ENCODE measurements at regions not wholly inside any gene's neighbourhood (a gene's known extent, or its start where the extent isn't known, plus 50 kb on each side); places are given as distances from the start of the nearest gene placed in this dataset.

DNA sequence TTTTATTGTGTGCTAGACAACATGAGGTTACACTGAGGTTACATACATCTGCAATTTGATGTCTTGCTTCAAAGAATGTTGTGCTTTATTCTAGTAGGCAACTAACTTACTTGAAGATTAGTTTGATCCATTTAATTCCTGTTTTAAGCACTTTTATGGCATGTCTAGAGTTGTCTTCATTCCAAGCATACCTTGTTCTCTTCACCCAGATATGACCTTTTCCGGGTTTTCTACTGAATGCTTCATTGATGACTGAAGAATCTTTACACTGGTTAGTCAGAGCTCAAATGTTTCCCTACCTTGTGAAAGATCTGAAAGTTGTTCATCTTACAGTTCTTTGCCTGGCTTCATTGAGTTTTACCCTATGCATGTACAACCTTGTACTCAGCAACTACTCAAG lies 274.0 kb upstream of the KITLG start:
- TF ChIP-seq, protein P1, sequence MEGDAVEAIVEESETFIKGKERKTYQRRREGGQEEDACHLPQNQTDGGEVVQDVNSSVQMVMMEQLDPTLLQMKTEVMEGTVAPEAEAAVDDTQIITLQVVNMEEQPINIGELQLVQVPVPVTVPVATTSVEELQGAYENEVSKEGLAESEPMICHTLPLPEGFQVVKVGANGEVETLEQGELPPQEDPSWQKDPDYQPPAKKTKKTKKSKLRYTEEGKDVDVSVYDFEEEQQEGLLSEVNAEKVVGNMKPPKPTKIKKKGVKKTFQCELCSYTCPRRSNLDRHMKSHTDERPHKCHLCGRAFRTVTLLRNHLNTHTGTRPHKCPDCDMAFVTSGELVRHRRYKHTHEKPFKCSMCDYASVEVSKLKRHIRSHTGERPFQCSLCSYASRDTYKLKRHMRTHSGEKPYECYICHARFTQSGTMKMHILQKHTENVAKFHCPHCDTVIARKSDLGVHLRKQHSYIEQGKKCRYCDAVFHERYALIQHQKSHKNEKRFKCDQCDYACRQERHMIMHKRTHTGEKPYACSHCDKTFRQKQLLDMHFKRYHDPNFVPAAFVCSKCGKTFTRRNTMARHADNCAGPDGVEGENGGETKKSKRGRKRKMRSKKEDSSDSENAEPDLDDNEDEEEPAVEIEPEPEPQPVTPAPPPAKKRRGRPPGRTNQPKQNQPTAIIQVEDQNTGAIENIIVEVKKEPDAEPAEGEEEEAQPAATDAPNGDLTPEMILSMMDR (IDR thresholded peaks at IDR 0.05) = no peak
- TF ChIP-seq EP300 (IDR thresholded peaks at IDR 0.05) (no peak), POLR2A (IDR thresholded peaks at IDR 0.05) (no peak)

Data from ovary (tissue), 3 donors.